ENCODE measurements at regions not wholly inside any gene's neighbourhood (a gene's known extent, or its start where the extent isn't known, plus 50 kb on each side); places are given as distances from the start of the nearest gene placed in this dataset.

DNA sequence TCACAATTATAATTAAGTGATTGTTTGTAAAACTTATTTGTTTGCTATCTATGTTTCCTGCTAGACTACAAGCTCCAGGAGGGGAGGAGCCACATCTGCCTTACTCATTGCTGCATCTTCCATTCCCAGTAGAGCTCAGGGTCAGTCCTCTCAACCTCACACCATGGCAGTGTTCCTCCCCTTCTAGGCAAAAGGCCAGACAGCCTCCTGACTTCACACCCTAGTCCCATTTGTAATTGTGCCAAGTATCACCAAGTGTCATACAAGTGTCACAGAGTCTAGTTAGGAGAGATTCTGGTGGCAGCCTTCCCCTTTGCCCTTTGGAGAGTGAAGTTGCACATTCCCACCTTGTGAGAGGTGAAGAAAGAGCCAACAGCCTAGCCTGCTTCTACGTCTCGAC, 490.4 kb downstream of the INSC start:
- no peak for TF ChIP-seq ZNF34 (CRISPR knock-in tag; IDR thresholded peaks at IDR 0.05; ENCODE audit: borderline replicate concordance)
- TF ChIP-seq CENPX (CRISPR knock-in tag; IDR thresholded peaks at IDR 0.05), result no peak
- no peak for TF ChIP-seq ZNF629 (CRISPR knock-in tag; conservative IDR thresholded peaks at IDR 0.05)
- TF ChIP-seq BRD4 (CRISPR knock-in tag; IDR thresholded peaks at IDR 0.05), result no peak
- TF ChIP-seq, protein P1, sequence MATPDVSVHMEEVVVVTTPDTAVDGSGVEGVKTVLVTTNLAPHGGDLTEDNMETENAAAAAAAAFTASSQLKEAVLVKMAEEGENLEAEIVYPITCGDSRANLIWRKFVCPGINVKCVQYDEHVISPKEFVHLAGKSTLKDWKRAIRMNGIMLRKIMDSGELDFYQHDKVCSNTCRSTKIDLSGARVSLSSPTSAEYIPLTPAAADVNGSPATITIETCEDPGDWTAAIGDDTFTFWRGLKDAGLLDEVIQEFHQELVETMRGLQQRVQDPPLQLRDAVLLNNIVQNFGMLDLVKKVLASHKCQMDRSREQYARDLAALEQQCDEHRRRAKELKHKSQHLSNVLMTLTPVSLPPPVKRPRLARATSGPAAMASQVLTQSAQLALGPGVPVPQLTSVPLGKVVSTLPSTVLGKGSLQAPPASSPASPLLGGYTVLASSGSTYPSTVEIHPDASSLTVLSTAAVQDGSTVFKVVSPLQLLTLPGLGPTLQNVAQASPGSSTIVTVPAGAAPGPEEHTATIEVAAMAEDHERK (CRISPR knock-in tag; IDR thresholded peaks at IDR 0.05; ENCODE audit: low read depth), result no peak
- TF ChIP-seq NFYC (CRISPR knock-in tag; IDR thresholded peaks at IDR 0.05), result no peak
- TF ChIP-seq SRY (CRISPR knock-in tag; IDR thresholded peaks at IDR 0.05), result no peak
- TF ChIP-seq RAD21 (CRISPR knock-in tag; IDR thresholded peaks at IDR 0.05), result no peak
- TF ChIP-seq, protein P2, sequence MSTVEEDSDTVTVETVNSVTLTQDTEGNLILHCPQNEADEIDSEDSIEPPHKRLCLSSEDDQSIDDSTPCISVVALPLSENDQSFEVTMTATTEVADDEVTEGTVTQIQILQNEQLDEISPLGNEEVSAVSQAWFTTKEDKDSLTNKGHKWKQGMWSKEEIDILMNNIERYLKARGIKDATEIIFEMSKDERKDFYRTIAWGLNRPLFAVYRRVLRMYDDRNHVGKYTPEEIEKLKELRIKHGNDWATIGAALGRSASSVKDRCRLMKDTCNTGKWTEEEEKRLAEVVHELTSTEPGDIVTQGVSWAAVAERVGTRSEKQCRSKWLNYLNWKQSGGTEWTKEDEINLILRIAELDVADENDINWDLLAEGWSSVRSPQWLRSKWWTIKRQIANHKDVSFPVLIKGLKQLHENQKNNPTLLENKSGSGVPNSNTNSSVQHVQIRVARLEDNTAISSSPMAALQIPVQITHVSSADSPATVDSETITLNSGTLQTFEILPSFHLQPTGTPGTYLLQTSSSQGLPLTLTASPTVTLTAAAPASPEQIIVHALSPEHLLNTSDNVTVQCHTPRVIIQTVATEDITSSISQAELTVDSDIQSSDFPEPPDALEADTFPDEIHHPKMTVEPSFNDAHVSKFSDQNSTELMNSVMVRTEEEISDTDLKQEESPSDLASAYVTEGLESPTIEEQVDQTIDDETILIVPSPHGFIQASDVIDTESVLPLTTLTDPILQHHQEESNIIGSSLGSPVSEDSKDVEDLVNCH (CRISPR knock-in tag; IDR thresholded peaks at IDR 0.05), result no peak
- TF ChIP-seq, protein P3, sequence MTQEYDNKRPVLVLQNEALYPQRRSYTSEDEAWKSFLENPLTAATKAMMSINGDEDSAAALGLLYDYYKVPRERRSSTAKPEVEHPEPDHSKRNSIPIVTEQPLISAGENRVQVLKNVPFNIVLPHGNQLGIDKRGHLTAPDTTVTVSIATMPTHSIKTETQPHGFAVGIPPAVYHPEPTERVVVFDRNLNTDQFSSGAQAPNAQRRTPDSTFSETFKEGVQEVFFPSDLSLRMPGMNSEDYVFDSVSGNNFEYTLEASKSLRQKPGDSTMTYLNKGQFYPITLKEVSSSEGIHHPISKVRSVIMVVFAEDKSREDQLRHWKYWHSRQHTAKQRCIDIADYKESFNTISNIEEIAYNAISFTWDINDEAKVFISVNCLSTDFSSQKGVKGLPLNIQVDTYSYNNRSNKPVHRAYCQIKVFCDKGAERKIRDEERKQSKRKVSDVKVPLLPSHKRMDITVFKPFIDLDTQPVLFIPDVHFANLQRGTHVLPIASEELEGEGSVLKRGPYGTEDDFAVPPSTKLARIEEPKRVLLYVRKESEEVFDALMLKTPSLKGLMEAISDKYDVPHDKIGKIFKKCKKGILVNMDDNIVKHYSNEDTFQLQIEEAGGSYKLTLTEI (CRISPR knock-in tag; conservative IDR thresholded peaks at IDR 0.05), result no peak
- no peak for TF ChIP-seq GATAD1 (CRISPR knock-in tag; IDR thresholded peaks at IDR 0.05)
- TF ChIP-seq, protein P4, sequence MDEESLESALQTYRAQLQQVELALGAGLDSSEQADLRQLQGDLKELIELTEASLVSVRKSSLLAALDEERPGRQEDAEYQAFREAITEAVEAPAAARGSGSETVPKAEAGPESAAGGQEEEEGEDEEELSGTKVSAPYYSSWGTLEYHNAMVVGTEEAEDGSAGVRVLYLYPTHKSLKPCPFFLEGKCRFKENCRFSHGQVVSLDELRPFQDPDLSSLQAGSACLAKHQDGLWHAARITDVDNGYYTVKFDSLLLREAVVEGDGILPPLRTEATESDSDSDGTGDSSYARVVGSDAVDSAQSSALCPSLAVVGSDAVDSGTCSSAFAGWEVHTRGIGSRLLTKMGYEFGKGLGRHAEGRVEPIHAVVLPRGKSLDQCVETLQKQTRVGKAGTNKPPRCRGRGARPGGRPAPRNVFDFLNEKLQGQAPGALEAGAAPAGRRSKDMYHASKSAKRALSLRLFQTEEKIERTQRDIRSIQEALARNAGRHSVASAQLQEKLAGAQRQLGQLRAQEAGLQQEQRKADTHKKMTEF (CRISPR knock-in tag; IDR thresholded peaks at IDR 0.05), result no peak
- TF ChIP-seq ZNF12 (CRISPR knock-in tag; IDR thresholded peaks at IDR 0.05), result no peak
- no peak for TF ChIP-seq NPAS2 (CRISPR knock-in tag; IDR thresholded peaks at IDR 0.05; ENCODE audit: borderline replicate concordance)
- no peak for TF ChIP-seq NFKBIZ (CRISPR knock-in tag; IDR thresholded peaks at IDR 0.05)
- no peak for TF ChIP-seq THYN1 (CRISPR knock-in tag; IDR thresholded peaks at IDR 0.05; ENCODE audit: borderline replicate concordance, low read depth)
- no peak for TF ChIP-seq FOXA3 (CRISPR knock-in tag; IDR thresholded peaks at IDR 0.05)
- no peak for TF ChIP-seq KAT7 (CRISPR knock-in tag; IDR thresholded peaks at IDR 0.05; ENCODE audit: borderline replicate concordance)
- TF ChIP-seq GFI1 (CRISPR knock-in tag; IDR thresholded peaks at IDR 0.05; ENCODE audit: borderline replicate concordance), result no peak
- TF ChIP-seq RFXANK (CRISPR knock-in tag; IDR thresholded peaks at IDR 0.05), result no peak
- POLR2A ChIA-PET, result no interaction called here
- Histone ChIP-seq H3K4me1 (ENCODE audit: insufficient read depth, low read length) (no peaks in the 10 kb centered on the region), H3K9ac (ENCODE audit: insufficient read depth, low read depth, low read length) (no peak overlapping the region), H3K27ac (ENCODE audit: extremely low read length, insufficient read depth, low read length) (no peak overlapping the region), H3K4me2 (ENCODE audit: low read depth, low read length) (no peak overlapping the region), H4K20me1 (ENCODE audit: insufficient read depth, low read length) (no peaks in the 10 kb centered on the region), H3K79me2 (ENCODE audit: insufficient read depth, low read length) (no peaks in the 10 kb centered on the region), H3K9me3 (ENCODE audit: low read length) (no peaks in the 10 kb centered on the region), H3K4me3 (replicated peaks in 1 of 3; ENCODE audit: insufficient read depth in 1 of 3, low read depth in 2 of 3, low read length in 3 of 3) (no peak overlapping the region), H3K36me3 (replicated peaks in 1 of 2; ENCODE audit: control insufficient read depth in 1 of 2, insufficient read depth in 2 of 2, low read length in 2 of 2) (no peaks in the 10 kb centered on the region), H3K27me3 (ENCODE audit: control insufficient read depth in 1 of 2, insufficient read depth in 2 of 2, low read length in 2 of 2) (no peaks in the 10 kb centered on the region), H2AFZ (ENCODE audit: low read length) (no peak overlapping the region)
- in situ Hi-C loops (cut with HindIII; ENCODE audit: extremely low pct_ligation_motif_present, low pct_unique_long_range_greater_than_20kb), result no loop called here
- intact Hi-C loops (cut with micrococcal nuclease; ENCODE audit: unreplicated experiment), result no loop called here
- 12% methylated on average over 2 of the region's 2 CpGs for WGBS (ENCODE audit: low lambda C conversion rate)
- no TSS peak for BruUV-seq (replicated peaks)
- DNase-seq (ENCODE audit: low spot score) (no peak), ATAC-seq (no peak), FAIRE-seq (no peak)
- CTCF ChIA-PET (ENCODE audit: low intra/inter-chr PET ratio, low total read pairs), result no interaction called here
